AG20443 (cell line): ENCODE measurements at regions not wholly inside any gene's neighbourhood (a gene's known extent, or its start where the extent isn't known, plus 50 kb on each side); places are given as distances from the start of the nearest gene placed in this dataset.

ENCODE experiments used
- DNase-seq: peaks from one replicate; pipeline ENCODE4 v3.0.0; 2012; ENCODE audit warnings: low spot score, mixed read lengths

DNA sequence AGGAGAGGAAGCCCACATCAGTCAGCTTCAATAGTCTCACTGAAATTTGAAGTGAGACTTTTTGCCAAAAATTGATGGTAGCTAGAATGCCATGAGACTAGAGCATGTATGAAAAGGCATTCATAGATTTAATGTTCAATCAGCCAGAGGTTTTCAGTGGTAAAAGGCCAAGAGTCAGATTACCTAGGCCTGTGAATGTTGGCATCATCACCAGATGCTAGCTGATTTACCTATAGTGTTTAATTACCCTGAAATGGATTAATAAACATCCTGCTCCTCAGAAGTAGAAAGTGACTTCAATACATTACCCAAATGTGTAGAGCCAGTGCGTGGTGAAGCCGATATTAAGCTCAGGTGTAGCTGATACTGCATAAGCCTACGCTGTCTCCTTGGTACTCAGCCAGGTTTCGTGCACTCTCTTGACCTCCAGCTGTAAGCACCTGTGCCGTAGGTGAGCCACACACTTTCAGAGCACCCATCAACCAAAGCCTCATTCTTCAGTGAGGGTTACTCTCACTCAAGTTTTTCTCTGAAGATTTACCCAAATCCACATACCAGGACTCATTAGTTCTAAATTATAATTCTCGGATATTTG lies 1140.3 kb upstream of the SLC10A2 start:
- no peak for DNase-seq

DNA sequence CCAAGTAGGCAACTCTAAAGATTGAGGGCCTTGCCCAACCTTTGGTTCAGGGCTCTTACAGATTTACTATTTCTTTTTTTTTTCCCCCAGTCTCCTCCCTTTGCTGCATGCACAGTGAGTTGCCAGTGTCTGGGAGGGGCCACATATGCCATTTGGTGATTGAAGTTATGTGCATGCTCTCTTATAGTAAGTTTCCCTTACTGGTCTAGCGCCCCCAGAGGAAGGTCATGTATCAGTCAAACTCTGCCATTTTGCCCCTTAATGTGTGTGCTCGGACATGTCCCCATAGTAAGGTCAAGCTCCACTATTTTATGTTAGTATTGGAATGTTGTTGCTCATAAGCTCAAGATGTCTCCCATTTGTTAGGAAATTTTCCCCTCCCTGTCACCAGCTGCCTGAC lies 1138.0 kb upstream of the SLC10A2 start:
- no peak for DNase-seq

DNA sequence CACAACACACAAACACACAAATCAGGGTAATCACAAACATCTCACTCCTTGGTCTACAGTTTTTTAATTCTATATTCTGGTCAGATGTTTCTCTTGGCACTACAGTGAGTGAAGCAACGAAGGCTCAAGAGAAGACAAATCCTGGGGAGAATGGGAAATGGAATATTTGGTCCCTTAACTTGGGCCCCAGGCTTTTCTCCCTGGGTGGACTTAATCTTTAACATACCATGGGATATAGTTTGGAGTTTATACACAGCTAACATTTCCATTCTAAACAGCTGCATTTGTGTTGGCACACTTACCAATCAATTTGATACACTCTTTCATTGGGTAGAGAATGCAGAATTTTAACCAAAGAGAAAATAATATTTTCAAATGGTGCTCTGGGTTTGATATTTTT lies 1132.6 kb upstream of the SLC10A2 start:
- no peak for DNase-seq

DNA sequence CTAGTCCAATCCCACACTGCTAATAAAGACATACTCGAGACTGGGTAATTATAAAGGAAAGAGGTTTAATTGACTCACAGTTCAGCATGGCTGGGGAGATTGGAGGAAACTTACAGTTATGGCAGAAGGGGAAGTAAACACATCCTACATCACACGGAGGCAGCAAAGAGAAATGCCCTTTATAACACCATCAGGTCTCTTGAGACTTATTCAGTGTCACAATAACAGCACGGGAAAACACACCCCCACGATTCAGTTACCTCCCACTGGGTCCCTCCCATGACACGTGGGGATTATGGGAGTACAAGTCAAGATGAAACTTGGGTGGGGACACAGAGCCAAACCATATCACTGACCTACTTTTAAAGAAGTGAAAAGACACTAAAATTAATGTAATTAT lies 1130.4 kb upstream of the SLC10A2 start:
- no peak for DNase-seq

DNA sequence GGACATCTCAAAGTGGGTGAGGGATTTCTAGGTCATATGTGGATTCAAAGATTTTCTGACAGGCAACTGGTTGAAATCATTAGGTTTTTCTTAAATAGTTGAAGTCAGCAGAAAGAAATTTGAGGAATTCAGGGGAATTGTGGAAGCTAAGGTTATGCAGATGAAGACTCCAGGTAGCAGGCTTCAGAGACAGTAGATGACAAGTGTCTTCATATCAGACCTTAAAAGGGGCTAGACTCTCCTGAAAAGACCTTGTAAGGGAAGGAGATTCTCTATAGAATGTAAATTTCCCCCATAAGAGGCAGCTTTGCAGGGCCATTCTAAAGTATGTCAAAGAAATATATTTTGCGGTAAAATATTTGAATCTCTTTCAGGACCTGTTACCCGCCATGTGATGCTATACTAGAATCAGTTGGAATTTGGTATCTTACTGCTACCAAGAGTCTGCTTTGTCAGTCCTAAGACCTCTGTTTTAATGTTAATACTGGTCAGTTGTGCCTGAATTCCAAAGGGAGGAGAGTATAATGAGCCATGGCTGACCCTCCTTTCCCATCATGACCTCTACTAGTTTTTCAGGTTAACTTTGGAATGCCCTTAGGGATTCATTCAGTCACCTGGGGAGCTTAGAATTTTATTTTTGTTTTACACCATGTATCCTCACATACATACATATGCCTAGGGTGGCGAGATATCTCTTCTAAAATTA lies 1115.5 kb upstream of the SLC10A2 start:
- DNase-seq, result no peak

DNA sequence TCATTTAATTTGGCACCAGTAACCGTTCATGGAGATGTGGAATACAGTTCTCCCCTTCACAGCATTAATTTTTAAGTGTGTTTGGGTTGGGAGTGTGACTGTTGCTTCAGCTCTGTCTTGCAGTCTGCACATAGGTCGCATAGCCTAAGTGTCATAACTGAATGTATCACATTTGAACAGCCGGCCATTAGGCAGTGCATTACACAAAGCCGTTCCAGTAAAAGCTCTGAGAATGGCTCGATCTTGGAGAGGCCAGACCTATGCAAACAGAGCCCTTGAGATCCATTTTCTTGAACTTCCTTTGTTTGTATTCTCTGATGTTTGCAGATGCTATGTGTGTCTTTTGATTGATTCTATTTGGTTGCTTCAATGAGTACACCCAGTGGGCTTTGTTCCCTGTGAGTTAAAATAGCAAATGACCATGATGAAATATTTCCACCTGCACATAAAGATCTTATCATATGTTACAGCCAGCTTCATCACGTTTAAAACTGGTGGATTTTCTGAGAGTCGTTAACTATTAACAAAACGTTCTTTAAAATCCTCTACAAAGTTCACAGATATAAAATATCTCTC lies 1104.9 kb upstream of the SLC10A2 start:
- no peak for DNase-seq

DNA sequence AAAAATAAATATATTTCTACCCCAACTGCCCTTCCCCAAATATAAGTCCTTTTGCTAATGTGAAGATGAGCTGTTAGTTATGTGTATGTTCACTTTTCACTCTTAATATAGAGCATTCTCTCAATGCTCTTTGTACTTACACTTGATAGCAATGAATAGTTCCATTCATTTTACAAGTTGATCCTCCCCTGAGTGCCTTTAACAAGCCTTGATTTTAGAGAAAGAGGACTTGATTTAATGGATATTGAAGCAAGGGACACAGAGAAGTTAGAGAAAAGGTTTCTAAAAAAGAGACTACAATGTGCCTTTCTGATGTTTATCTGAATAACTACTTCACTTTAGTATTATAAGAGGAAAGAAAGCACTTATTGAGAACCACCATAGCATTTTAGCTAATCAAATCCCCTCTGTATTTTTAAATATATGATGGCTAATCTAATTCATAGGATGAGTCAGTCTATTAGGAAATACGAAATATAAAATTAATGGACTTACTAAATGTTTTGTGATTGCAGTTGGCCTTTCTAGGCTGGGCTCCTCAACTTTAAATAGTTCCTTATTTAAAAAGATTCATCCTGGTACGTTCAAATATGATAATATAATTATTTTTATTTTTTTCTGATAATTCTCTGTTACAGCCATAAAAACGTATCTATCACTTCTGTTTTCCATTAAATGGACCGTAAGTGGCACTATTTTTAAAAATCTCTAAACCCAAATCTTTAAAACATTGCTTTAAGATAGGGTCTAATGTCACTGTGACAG lies 1097.8 kb upstream of the SLC10A2 start:
- DNase-seq, result no peak

DNA sequence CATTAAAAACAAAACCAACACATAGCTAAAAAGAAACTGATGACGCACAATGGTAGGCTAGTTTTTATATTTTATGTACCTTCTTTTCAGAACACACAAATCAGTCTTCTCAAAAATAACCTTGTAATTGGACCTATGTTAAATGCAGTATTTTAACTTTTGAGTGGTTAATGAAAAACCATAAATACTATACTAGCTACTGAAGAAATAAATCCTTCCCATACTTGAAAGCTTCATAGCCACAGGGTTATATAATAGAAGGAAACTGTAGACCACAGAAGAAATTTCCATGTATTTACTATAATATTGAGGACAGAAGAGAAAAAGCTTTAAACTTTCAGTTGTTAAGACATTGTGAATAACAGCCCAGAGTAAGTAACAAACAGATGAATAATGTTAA lies 1094.3 kb upstream of the SLC10A2 start:
- DNase-seq, result no peak

DNA sequence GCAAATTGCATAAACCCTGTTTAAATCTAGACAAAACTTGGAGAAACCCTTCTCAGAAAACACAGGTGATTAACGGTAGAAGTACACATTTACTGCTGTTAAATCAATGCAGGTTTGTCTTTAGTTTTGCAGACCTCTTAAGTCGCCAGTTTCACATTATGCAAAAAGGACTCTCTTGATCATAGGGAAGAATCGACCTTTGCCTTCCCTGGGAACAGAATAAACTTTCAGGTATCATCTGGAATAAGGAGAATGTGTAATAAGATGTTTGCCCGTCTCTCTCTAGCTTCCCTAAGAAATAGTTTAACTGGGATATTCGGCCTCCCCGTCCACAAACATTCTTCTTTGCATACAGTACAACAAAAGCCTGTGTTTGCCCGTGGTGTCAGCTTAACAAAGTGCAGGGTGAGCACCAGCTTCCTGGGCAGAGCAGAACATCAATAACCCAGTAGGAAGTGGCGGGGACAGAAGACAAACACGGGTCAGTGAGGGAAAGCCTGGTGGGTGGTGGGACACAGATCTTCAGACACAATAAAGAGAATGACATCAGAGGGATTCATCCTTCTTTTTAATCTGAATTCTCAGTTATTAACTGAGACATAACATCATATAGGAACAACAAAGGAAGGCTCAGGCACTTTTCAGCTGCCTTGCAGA lies 1077.7 kb upstream of the SLC10A2 start:
- no peak for DNase-seq

DNA sequence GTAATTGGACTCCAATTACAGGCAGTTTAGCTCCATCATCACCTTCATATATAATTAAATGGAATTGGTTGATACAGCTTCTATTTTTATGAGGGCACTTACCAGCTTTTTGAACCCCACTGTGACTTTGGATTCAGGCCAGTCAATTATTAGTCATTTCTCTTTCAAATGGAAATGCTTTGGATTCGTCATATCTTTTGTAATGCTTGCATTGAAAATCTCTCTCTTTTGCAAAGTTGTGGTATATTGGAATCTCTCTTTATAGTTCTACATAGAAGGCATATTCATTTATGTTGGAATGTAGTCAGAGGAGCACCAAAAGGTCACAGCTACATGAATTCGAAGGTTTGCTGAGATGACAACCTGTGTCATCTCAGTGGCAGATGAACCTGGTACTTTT lies 1074.3 kb upstream of the SLC10A2 start:
- DNase-seq, result no peak

DNA sequence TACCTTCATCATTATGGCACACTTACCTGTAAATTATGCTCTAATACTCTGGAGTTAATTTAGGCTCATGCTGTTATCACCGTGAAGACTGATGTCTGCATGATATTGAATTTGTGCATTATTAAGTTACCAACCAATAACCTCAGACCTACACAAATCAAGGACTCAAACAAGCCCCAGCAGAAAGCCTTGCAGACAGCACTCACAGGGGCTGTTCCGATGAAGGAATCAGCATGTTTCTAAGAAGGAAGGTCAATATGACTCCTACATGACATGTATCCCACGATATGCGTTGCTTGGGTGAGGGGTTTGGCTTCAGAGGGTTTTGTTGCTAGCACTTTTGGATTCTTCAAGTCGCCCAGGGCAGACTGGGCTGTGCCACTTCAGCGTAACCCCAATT lies 1071.2 kb upstream of the SLC10A2 start:
- no peak for DNase-seq

DNA sequence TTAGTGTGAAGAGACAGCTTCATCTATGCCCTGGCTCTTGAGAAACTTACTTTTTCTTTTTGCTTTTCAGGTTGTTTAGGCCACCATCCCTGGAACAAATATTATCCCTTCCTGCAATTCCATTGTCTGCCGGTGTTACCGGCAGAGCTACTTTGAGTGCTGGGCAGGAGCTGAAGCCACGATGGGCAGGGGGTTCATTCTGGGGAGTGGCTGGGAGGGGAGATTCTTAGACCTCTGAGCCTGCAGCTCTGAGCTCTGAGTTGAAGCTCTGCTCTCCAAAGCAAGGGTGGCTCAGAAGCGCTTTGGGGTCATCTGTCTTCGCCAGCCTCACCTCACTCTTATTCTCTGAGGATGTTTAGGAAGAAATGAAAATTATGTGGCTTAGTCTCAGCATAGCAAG lies 1066.6 kb upstream of the SLC10A2 start:
- DNase-seq, result no peak

DNA sequence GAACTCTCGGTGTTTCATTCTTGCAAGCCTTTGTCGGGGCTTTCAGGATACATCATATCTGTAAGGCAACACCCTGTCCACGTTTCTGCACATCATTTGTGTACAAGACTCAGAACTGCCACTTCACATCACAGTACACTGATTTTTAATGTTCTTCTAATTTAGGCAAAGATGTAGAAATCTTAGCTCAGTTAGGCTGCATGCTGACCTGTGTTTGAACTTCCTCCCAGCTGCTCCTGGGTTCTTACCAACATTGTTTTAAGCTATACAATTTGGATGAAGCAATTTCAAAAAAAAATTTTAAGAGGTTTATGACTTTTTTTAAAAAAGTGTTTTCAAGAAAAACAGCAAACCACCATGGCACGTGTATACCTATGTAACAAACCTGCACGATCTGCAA lies 1047.9 kb upstream of the SLC10A2 start:
- DNase-seq, result no peak

DNA sequence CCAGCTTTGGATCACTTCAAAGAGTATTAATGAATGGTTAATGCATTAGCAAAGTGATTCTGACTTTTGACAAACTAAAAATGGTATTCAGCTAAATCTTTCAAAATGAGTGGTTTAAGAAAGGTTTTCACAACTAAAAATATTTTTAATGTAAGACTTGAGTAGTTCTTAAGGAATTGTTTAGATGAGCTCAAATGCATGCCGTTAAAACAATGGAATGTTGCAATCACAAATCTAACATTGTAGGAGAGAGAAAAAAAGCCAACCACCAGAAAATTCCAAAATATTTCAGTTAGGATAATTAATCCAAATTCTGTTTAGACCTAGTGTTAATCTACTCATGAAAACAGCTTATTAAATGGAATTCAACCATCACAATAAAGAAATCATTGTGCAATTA lies 1044.8 kb upstream of the SLC10A2 start:
- no peak for DNase-seq

DNA sequence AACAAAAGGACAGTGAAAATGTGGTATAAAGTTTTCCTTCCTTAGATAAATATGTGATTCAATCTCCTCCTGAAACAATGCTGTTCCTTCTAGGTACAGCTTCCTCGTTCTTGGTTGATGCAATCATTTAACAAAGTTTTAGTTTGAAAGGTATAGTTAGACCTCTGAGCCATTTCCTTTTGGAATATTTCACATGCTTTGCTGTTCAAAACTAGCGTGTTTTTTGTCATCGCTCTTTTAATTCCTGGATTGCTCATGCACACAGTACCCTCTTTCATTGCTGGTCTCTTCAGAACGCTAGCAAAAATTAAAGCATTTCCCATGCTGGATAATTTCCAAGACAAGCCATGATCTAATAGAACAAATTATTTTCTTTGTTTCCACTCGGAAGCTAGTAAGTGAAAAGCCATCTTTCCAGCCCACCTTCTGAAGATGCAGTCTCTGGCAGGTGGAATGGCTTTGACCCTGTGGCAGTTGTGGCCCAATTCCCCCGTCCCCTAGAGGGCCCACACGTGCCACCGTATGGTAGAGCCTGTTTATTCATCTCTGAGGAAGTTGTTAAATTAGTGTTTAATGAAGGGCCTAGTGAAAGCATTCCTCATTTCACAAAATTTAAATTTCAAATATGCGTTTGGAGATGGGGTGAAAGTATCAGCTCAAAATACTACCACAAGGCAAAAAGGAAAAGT lies 1040.6 kb upstream of the SLC10A2 start:
- no peak for DNase-seq

DNA sequence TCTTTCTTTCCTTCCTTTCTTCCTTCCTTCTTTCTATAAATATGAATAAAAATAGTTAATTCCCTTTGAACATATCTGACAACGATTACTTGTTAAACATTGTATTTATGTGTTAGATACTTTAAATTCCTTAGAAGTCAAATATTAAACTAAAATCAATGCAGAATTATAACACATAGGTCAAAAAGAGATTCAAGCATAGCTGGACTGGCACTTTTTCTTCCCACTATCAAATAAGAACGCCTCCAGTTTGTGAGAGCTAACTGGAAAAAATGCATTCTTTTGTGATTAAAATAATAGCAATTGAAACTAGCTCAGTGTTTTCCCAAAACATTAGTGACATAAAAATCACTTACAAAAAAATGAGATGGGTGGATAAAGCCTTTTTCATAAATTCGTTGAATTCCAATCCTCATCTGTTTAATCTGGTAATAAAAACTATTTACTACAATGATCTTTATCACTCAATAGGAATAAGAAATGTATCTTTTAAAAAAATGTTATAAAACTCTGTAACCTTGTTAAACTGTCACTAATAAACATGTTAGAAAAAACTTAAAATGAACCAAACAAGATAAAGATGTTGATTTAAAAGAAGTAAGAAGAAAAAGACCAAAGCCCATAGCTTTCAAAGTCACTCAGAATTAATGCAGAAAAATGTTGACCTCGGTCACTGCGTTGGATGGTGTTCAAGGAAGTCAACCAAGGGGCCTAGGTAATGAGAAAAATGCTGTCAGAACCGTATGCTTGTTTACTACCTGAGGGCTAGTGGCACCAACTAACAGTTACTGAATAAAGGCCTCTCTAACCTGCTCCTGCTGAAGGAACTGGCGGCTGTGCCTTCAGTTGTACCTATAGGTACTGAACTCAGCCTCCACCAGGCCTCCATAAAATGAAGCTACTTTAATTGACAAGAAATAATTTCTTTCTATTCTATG lies 1039.5 kb upstream of the SLC10A2 start:
- no peak for DNase-seq

DNA sequence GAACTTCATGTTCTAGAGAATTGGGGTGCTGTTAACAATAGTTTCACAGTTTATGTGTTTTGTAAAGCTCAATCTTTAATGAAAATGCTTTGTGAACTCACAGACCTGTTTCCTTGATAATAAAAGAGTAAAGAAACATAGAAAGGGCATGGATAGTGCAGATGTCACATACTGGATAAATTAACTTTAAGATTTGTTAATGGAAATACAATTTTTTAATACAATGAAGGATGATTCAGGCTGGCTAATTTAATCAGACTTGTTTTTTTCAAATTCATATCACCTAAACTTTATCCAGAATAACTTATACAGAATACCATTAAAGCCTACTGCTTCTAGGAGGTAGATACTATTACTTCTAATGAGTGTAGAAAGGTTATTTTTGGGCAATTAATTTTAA lies 1033.5 kb upstream of the SLC10A2 start:
- no peak for DNase-seq

DNA sequence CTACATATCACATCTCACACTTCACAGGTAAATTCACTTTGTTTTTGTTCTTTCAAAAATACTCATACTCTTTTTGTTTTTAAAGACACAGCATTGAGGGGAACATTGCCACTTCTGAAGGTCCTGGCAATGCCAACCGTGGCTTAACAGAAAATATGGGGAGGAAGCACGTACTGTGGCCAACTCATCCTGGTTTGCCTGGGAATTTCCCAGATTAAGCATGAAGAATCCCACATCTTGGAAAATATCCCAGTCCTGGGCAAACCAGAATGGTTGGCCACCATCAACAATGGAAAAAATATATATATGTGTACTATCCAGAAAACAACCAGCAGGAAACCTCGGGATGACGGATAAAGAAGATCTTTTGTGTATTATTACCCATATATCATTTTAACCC lies 1032.2 kb upstream of the SLC10A2 start:
- DNase-seq, result no peak

DNA sequence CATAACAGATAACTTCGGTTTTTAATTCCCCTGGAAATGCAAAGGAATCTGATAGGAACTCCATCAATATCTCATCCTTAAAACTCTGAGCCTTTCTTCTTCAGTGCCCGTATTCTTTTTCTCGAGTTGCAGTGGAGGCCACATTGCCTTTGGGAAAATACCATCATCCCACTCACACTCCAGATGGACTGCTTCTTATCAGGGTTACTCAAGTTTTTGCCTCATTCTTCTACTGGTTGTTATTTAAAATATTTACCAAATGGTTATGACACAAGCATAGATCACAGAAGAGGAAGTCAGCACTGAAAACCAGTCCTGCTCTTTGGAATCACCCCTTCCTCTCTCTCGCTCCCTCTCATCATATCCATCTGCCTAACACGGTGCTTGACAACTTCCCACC lies 1020.5 kb upstream of the SLC10A2 start:
- DNase-seq, result no peak

DNA sequence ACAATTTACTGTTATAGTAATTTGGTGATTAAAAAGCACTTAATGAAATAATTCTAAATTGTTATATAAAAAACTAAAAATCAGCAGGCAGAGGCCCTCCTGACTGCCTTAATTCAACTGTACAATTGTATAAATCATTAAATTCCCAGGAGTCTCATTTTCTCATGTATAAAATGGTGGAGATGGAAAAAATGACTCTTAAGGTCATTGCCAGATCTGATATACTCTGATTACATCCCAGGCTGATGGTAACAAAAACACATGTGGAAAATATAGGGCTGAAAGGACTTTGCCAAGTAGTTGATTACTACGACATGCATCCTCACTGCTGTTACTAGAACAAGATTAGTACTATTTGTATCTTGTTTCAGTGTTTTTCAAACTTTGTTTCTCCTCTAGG lies 1020.0 kb upstream of the SLC10A2 start:
- DNase-seq, result no peak

DNA sequence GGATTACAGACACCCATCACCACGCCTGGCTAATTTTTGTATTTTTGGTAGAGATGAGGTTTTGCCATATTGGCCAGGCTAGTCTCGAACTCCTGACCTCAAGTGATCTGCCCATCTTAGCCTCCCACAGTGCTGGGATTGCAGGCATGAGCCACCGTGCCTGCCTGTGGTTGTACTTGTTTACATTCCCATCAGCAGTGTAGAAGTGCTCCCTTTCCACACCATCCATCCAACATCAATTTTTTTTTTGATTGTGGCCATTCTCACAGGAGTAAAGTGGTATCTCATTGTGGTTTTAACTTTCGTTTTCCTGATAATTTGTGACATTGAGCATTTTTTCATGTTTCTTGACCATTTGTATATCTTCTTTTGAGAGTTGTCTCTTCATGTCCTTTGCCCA lies 1019.4 kb upstream of the SLC10A2 start:
- DNase-seq, result no peak
